H1 (cell line): ENCODE measurements at regions not wholly inside any gene's neighbourhood (a gene's known extent, or its start where the extent isn't known, plus 50 kb on each side); places are given as distances from the start of the nearest gene placed in this dataset.

Experiments used
- CBX8 ChIP-seq: fragments of 300-800, 300-1000 bp; sonication (generic); IDR thresholded peaks from 2 replicates; pipeline ENCODE4 v1.7.1; 2016; ENCODE audit warnings: low read depth, low read length, borderline replicate concordance
- EZH2 ChIP-seq: fragments of 200-600 bp; sonication (generic); IDR thresholded peaks from 2 replicates; pipeline ENCODE4 v1.7.1; 2012; ENCODE audit warnings: low read depth, mild to moderate bottlenecking, moderate library complexity, low read length, inconsistent platforms; ENCODE audit not compliant: severe bottlenecking

DNA sequence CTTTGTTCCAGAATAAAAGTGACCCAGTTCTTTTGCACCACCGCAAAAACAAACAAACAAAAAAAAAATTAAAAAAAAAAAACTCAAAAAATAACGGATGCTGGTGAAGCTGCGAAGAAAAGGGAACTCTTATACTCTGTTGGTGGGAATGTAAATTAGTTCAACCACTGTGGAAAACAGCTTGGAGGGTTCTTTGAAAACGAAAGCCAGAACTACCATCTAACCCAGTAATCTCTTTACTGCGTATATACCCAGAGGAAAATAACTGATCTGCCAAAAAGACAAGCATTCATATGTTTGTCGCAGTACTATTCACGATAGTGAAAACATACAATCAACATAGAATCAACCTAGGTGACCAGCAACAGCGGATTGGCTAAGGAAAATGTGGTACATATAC lies 298.9 kb upstream of the CBLB start (continued):
- no peak for TF ChIP-seq EZH2
- no peak for TF ChIP-seq CBX8
